H9 (cell line): ENCODE measurements at regions not wholly inside any gene's neighbourhood (a gene's known extent, or its start where the extent isn't known, plus 50 kb on each side); places are given as distances from the start of the nearest gene placed in this dataset.

Experiments used
- DNase-seq: peaks from one replicate; pipeline ENCODE4 v3.0.0-alpha.2; 2017
- H2AFZ ChIP-seq: one replicate; pipeline ENCODE4 v1.6.1; 2013; ENCODE audit warnings: mild to moderate bottlenecking, low read length, control low read depth, moderate library complexity
- H2AK5ac ChIP-seq: 2 replicates; pipeline ENCODE4 v1.6.1; 2013; ENCODE audit warnings: low read length, control low read depth, mixed read lengths; ENCODE audit not compliant: insufficient read length
- H2BK120ac ChIP-seq: one replicate; pipeline ENCODE4 v1.6.1; 2013; ENCODE audit warnings: low read depth, mild to moderate bottlenecking, low read length, control low read depth, inconsistent platforms; ENCODE audit not compliant: poor library complexity, severe bottlenecking
- H2BK12ac ChIP-seq: 2 replicates; pipeline ENCODE4 v1.6.1; 2013; ENCODE audit warnings: low read length, control low read depth, mixed read lengths, low read depth; ENCODE audit not compliant: insufficient read length
- H2BK15ac ChIP-seq: 2 replicates; pipeline ENCODE4 v1.6.1; 2013; ENCODE audit warnings: low read depth, low read length, control low read depth
- H2BK20ac ChIP-seq: one replicate; pipeline ENCODE4 v1.6.1; 2013; ENCODE audit warnings: low read depth, mild to moderate bottlenecking, low read length, control low read depth, inconsistent platforms; ENCODE audit not compliant: poor library complexity, severe bottlenecking
- H2BK5ac ChIP-seq: 2 replicates; pipeline ENCODE4 v1.6.1; 2013; ENCODE audit warnings: low read length, control low read depth, mixed read lengths; ENCODE audit not compliant: insufficient read length
- H3K14ac ChIP-seq: 2 replicates; pipeline ENCODE4 v1.6.1; 2013; ENCODE audit warnings: low read length, control low read depth; ENCODE audit not compliant: insufficient read depth
- H3K18ac ChIP-seq: 2 replicates; pipeline ENCODE4 v1.6.1; 2013; ENCODE audit warnings: low read depth, mild to moderate bottlenecking, mixed read lengths, low read length, control low read depth; ENCODE audit not compliant: insufficient read length
- H3K23ac ChIP-seq: 2 replicates; pipeline ENCODE4 v1.6.1; 2013; ENCODE audit warnings: low read length, control low read depth, mixed read lengths, low read depth; ENCODE audit not compliant: insufficient read length
- H3K23me2 ChIP-seq: 2 replicates; pipeline ENCODE4 v1.6.1; 2013; ENCODE audit warnings: low read depth, mild to moderate bottlenecking, mixed read lengths, low read length, control low read depth; ENCODE audit not compliant: insufficient read length, poor library complexity, severe bottlenecking
- H3K27ac ChIP-seq: 2 replicates; pipeline ENCODE4 v1.5.1; 2013; ENCODE audit warnings: low read length, control low read depth, mixed read lengths, low read depth; ENCODE audit not compliant: insufficient read length
- H3K27me3 ChIP-seq: 2 replicates; pipeline ENCODE4 v1.6.1; 2013; ENCODE audit warnings: low read length, control low read depth, inconsistent platforms; ENCODE audit not compliant: insufficient read depth
- H3K4ac ChIP-seq: 2 replicates; pipeline ENCODE4 v1.6.1; 2013; ENCODE audit warnings: low read depth, mild to moderate bottlenecking, control low read depth, inconsistent platforms, low read length, moderate library complexity
- H3K4me1 ChIP-seq: 2 replicates; pipeline ENCODE4 v1.6.1; 2013; ENCODE audit warnings: low read length, control low read depth, inconsistent platforms; ENCODE audit not compliant: insufficient read depth
- H3K4me2 ChIP-seq: 2 replicates; pipeline ENCODE4 v1.6.1; 2013; ENCODE audit warnings: low read length, control low read depth, mixed read lengths; ENCODE audit not compliant: insufficient read length, insufficient read depth
- H3K56ac ChIP-seq: 2 replicates; pipeline ENCODE4 v1.6.1; 2013; ENCODE audit warnings: low read depth, mild to moderate bottlenecking, mixed read lengths, low read length, control low read depth; ENCODE audit not compliant: insufficient read length
- H3K79me1 ChIP-seq: 2 replicates; pipeline ENCODE4 v1.6.1; 2013; ENCODE audit warnings: low read depth, mild to moderate bottlenecking, moderate library complexity, low read length, control low read depth, inconsistent platforms; ENCODE audit not compliant: insufficient read depth, poor library complexity, severe bottlenecking
- H3K79me2 ChIP-seq: 2 replicates; pipeline ENCODE4 v1.6.1; 2013; ENCODE audit warnings: low read length, control low read depth, inconsistent platforms; ENCODE audit not compliant: insufficient read depth
- H3K9ac ChIP-seq: 2 replicates; pipeline ENCODE4 v1.6.1; 2013; ENCODE audit warnings: low read length, control low read depth, mixed read lengths; ENCODE audit not compliant: insufficient read length; ENCODE audit errors: extremely low read depth
- H3K9me3 ChIP-seq: one replicate; pipeline ENCODE4 v1.6.1; 2013; ENCODE audit warnings: low read depth, low read length, inconsistent platforms; ENCODE audit not compliant: control insufficient read depth
- H3T11ph ChIP-seq: one replicate; pipeline ENCODE4 v1.6.1; 2013; ENCODE audit warnings: mild to moderate bottlenecking, low read length, control low read depth, inconsistent platforms
- H4K20me1 ChIP-seq: one replicate; pipeline ENCODE4 v1.6.1; 2013; ENCODE audit not compliant: control insufficient read depth, insufficient read length, insufficient read depth
- H4K5ac ChIP-seq: 2 replicates; pipeline ENCODE4 v1.6.1; 2013; ENCODE audit warnings: low read depth, mild to moderate bottlenecking, mixed read lengths, low read length, control low read depth; ENCODE audit not compliant: insufficient read length
- H4K8ac ChIP-seq: replicated peaks from 2 replicates; pipeline ENCODE4 v1.6.1; 2013; ENCODE audit warnings: low read length, control low read depth, mixed read lengths, low read depth; ENCODE audit not compliant: insufficient read length
- H4K91ac ChIP-seq: 2 replicates; pipeline ENCODE4 v1.6.1; 2013; ENCODE audit warnings: low read depth, mild to moderate bottlenecking, moderate library complexity, mixed read lengths, low read length, control low read depth; ENCODE audit not compliant: insufficient read length
- H3K27ac Mint-ChIP-seq, 3 experiments: 2 replicates in 2 of 3; 3 replicates in 1 of 3; pipeline ENCODE4 v1.8.0; 2020 to 2021; ENCODE audit warnings: mixed read lengths in 3 of 3, mild to moderate bottlenecking in 1 of 3, moderate library complexity in 1 of 3
- H3K27me3 Mint-ChIP-seq: 2 replicates; pipeline ENCODE4 v1.8.0; 2021; ENCODE audit warnings: low read depth, mild to moderate bottlenecking, moderate library complexity, mixed read lengths
- H3K36me3 Mint-ChIP-seq, 3 experiments: 2 replicates in 2 of 3; 3 replicates in 1 of 3; pipeline ENCODE4 v1.8.0; 2020 to 2021; ENCODE audit warnings: low read depth in 3 of 3, mixed read lengths in 3 of 3; ENCODE audit not compliant: insufficient read depth in 1 of 3
- H3K4me1 Mint-ChIP-seq, 2 experiments: 2 replicates each; pipeline ENCODE4 v1.8.0; 2020; ENCODE audit warnings: mixed read lengths in 2 of 2
- H3K4me3 Mint-ChIP-seq, 2 experiments: 2 replicates in 1 of 2; 3 replicates in 1 of 2; pipeline ENCODE4 v1.8.0; 2020 to 2021; ENCODE audit warnings: mild to moderate bottlenecking in 2 of 2, mixed read lengths in 2 of 2, moderate library complexity in 1 of 2
- H3K9me3 Mint-ChIP-seq, 2 experiments: 2 replicates in 1 of 2; 3 replicates in 1 of 2; pipeline ENCODE4 v1.8.0; 2020; ENCODE audit warnings: mild to moderate bottlenecking in 2 of 2, mixed read lengths in 2 of 2, moderate library complexity in 1 of 2
- WGBS: extraction: QIAGEN DNeasy Blood & Tissue Kit; methylation state at CpG from one replicate; pipeline ENCODE4 v1.1.7; 2013; ENCODE audit warnings: missing lambda C conversion rate, low lambda C conversion rate, mixed read lengths; ENCODE audit not compliant: insufficient read length; ENCODE audit errors: extremely low coverage; 5-methylcytosine and 5-hydroxymethylcytosine counted together
- TF ChIP-seq, protein P1 (sequence below): fragments of 200-600 bp; sonication (generic); conservative IDR thresholded peaks from 3 replicates; pipeline ENCODE4 v1.8.0; 2021; ENCODE audit warnings: antibody characterized with exemption, mild to moderate bottlenecking

DNA sequence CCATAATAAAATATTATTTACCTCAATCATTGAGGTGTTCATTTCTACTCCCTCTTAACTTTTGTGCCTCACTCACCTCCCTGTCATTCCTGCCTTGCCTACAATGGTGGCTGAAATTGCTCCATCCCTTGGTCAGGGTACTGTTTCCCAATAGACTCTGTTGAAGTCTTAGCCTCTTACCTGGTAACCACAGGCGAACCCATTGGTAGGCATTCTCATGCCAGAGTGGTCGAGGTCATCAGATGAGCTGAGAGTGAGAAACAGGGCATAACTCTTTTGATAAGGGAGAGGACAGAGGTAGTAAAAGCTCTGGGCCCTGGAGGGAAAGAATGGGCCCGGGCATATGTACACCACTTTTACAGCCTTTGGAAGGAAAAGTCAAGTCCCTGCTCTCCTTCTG, 265.6 kb downstream of the ARRDC4 start:
- TF ChIP-seq, protein P1, sequence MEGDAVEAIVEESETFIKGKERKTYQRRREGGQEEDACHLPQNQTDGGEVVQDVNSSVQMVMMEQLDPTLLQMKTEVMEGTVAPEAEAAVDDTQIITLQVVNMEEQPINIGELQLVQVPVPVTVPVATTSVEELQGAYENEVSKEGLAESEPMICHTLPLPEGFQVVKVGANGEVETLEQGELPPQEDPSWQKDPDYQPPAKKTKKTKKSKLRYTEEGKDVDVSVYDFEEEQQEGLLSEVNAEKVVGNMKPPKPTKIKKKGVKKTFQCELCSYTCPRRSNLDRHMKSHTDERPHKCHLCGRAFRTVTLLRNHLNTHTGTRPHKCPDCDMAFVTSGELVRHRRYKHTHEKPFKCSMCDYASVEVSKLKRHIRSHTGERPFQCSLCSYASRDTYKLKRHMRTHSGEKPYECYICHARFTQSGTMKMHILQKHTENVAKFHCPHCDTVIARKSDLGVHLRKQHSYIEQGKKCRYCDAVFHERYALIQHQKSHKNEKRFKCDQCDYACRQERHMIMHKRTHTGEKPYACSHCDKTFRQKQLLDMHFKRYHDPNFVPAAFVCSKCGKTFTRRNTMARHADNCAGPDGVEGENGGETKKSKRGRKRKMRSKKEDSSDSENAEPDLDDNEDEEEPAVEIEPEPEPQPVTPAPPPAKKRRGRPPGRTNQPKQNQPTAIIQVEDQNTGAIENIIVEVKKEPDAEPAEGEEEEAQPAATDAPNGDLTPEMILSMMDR, result no peak
- H3K27me3 ChIP-seq, result no peaks in the 10 kb centered on the region

More for the DNA sequence above, 265.6 kb downstream of the ARRDC4 start:
- no peak overlapping the region for H2BK12ac ChIP-seq
- no peak overlapping the region for H3K9ac ChIP-seq
- Mint-ChIP-seq H3K36me3 (no peaks in the 10 kb centered on the region), H3K27me3 (peaks cover 3% of the 10 kb centered on the region; the same call in 1 of the 2 replicates), H3K27ac (no peak overlapping the region), H3K4me1 (no peaks in the 10 kb centered on the region), H3K4me3 (no peak overlapping the region), H3K9me3 (no peaks in the 10 kb centered on the region)
- H3K9me3 ChIP-seq, result no peaks in the 10 kb centered on the region
- no peak overlapping the region for H3K4ac ChIP-seq
- no peak overlapping the region for H3K18ac ChIP-seq
- H4K5ac ChIP-seq, result no peak overlapping the region
- H4K20me1 ChIP-seq, result no peaks in the 10 kb centered on the region
- H3K4me2 ChIP-seq, result no peak overlapping the region
- no peak overlapping the region for H3T11ph ChIP-seq
- no peak overlapping the region for H3K56ac ChIP-seq
- WGBS, result no CpG with 5 or more reads among the region's 3 CpGs
- no peaks in the 10 kb centered on the region for H3K23me2 ChIP-seq
- no peaks in the 10 kb centered on the region for H3K4me1 ChIP-seq
- no peaks in the 10 kb centered on the region for H3K79me1 ChIP-seq
- H3K27ac ChIP-seq, result no peak overlapping the region
- H2BK120ac ChIP-seq, result no peak overlapping the region
- no peak overlapping the region for H2BK5ac ChIP-seq
- no peak overlapping the region for H3K23ac ChIP-seq
- H2BK15ac ChIP-seq, result no peak overlapping the region
- H4K8ac ChIP-seq, result no peak overlapping the region
- no peak overlapping the region for H2AFZ ChIP-seq
- no peak overlapping the region for H2AK5ac ChIP-seq
- H3K79me2 ChIP-seq, result no peaks in the 10 kb centered on the region
- H2BK20ac ChIP-seq, result no peak overlapping the region
- H4K91ac ChIP-seq, result no peak overlapping the region
- H3K14ac ChIP-seq, result no peak overlapping the region
- DNase-seq, result no peak
